ENCODE measurements at regions not wholly inside any gene's neighbourhood (a gene's known extent, or its start where the extent isn't known, plus 50 kb on each side); places are given as distances from the start of the nearest gene placed in this dataset.

- TF ChIP-seq, protein P1, sequence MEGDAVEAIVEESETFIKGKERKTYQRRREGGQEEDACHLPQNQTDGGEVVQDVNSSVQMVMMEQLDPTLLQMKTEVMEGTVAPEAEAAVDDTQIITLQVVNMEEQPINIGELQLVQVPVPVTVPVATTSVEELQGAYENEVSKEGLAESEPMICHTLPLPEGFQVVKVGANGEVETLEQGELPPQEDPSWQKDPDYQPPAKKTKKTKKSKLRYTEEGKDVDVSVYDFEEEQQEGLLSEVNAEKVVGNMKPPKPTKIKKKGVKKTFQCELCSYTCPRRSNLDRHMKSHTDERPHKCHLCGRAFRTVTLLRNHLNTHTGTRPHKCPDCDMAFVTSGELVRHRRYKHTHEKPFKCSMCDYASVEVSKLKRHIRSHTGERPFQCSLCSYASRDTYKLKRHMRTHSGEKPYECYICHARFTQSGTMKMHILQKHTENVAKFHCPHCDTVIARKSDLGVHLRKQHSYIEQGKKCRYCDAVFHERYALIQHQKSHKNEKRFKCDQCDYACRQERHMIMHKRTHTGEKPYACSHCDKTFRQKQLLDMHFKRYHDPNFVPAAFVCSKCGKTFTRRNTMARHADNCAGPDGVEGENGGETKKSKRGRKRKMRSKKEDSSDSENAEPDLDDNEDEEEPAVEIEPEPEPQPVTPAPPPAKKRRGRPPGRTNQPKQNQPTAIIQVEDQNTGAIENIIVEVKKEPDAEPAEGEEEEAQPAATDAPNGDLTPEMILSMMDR (conservative IDR thresholded peaks at IDR 0.05; ENCODE audit: low read length): no peak
- TF ChIP-seq EZH2phosphoT487 (IDR thresholded peaks at IDR 0.05; ENCODE audit: borderline replicate concordance, low read depth, low read length): no peak
These were observed 73.7 kb upstream of the STK32A start for GRCh38 chr5:147160902-147161700.
